Smooth muscle cell (in vitro differentiated cells): ENCODE measurements at regions not wholly inside any gene's neighbourhood (a gene's known extent, or its start where the extent isn't known, plus 50 kb on each side); places are given as distances from the start of the nearest gene placed in this dataset.

ENCODE experiments used
- DNase-seq: peaks from one replicate; lab custom pipeline; 2025; ENCODE audit not compliant: unreplicated experiment; lab: John Stamatoyannopoulos, UW
- H2AFZ ChIP-seq: fragments of 200-600 bp; sonication (generic); 2 replicates; pipeline ENCODE4 v1.6.0; 2016; ENCODE audit warnings: antibody characterized with exemption, low read depth, mild to moderate bottlenecking
- H3F3A ChIP-seq: fragments of 200-600 bp; sonication (generic); 2 replicates; pipeline ENCODE4 v1.6.0; 2017; ENCODE audit warnings: antibody characterized with exemption, low read depth
- H3K27ac ChIP-seq: fragments of 200-600 bp; sonication (generic); 2 replicates; pipeline ENCODE4 v1.5.1; 2016; ENCODE audit warnings: low read depth, mild to moderate bottlenecking
- H3K27me3 ChIP-seq: fragments of 200-600 bp; sonication (generic); 2 replicates; pipeline ENCODE4 v1.6.1; 2016; ENCODE audit warnings: low read depth, mild to moderate bottlenecking
- H3K36me3 ChIP-seq: fragments of 200-600 bp; sonication (generic); 2 replicates; pipeline ENCODE4 v1.5.1; 2016; ENCODE audit warnings: low read depth
- H3K4me1 ChIP-seq: fragments of 200-600 bp; sonication (generic); 2 replicates; pipeline ENCODE4 v1.5.1; 2016; ENCODE audit warnings: low read depth
- H3K4me2 ChIP-seq: fragments of 200-600 bp; sonication (generic); 2 replicates; pipeline ENCODE4 v1.6.0; 2016; ENCODE audit warnings: mild to moderate bottlenecking
- H3K4me3 ChIP-seq: fragments of 200-600 bp; sonication (generic); 2 replicates; pipeline ENCODE4 v1.5.1; 2016; ENCODE audit warnings: mild to moderate bottlenecking
- H3K79me2 ChIP-seq: fragments of 200-600 bp; sonication (generic); 2 replicates; pipeline ENCODE4 v1.6.0; 2016; ENCODE audit warnings: low read depth, mild to moderate bottlenecking
- H3K9ac ChIP-seq: fragments of 200-600 bp; sonication (generic); 2 replicates; pipeline ENCODE4 v1.6.0; 2016; ENCODE audit warnings: low read depth
- H3K9me3 ChIP-seq: fragments of 200-600 bp; sonication (generic); replicated peaks from 2 replicates; pipeline ENCODE4 v1.5.1; 2016; ENCODE audit warnings: low read depth
- H4K20me1 ChIP-seq: fragments of 200-600 bp; sonication (generic); 2 replicates; pipeline ENCODE4 v1.6.0; 2016; ENCODE audit warnings: low read depth
- WGBS: methylation state at CpG from one replicate; pipeline ENCODE4 v1.1.7; 2016; ENCODE audit warnings: low lambda C conversion rate; 5-methylcytosine and 5-hydroxymethylcytosine counted together
- TF ChIP-seq, protein P1 (sequence below): fragments of 200-600 bp; sonication (generic); IDR thresholded peaks from 2 replicates; pipeline ENCODE4 v1.5.1; 2017; ENCODE audit warnings: borderline replicate concordance, mild to moderate bottlenecking, antibody characterized with exemption; ENCODE audit not compliant: insufficient read depth, poor library complexity, severe bottlenecking

- no peaks in the 10 kb centered on the region for H4K20me1 ChIP-seq
- no peak overlapping the region for H3K27ac ChIP-seq
- no peak overlapping the region for H2AFZ ChIP-seq
- H3K9me3 ChIP-seq = no peaks in the 10 kb centered on the region
- DNase-seq = no peak
- H3K4me1 ChIP-seq = no peaks in the 10 kb centered on the region
- no peaks in the 10 kb centered on the region for H3K36me3 ChIP-seq
- TF ChIP-seq, protein P1, sequence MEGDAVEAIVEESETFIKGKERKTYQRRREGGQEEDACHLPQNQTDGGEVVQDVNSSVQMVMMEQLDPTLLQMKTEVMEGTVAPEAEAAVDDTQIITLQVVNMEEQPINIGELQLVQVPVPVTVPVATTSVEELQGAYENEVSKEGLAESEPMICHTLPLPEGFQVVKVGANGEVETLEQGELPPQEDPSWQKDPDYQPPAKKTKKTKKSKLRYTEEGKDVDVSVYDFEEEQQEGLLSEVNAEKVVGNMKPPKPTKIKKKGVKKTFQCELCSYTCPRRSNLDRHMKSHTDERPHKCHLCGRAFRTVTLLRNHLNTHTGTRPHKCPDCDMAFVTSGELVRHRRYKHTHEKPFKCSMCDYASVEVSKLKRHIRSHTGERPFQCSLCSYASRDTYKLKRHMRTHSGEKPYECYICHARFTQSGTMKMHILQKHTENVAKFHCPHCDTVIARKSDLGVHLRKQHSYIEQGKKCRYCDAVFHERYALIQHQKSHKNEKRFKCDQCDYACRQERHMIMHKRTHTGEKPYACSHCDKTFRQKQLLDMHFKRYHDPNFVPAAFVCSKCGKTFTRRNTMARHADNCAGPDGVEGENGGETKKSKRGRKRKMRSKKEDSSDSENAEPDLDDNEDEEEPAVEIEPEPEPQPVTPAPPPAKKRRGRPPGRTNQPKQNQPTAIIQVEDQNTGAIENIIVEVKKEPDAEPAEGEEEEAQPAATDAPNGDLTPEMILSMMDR = no peak
- 66% methylated on average over 2 of the region's 2 CpGs for WGBS
- H3K4me2 ChIP-seq = no peak overlapping the region
- H3F3A ChIP-seq = no peaks in the 10 kb centered on the region
- H3K27me3 ChIP-seq = no peaks in the 10 kb centered on the region
- no peak overlapping the region for H3K9ac ChIP-seq
- H3K79me2 ChIP-seq = no peaks in the 10 kb centered on the region
- no peak overlapping the region for H3K4me3 ChIP-seq
These were observed 465.4 kb upstream of the TNP1 start for GRCh38 chr2:217325251-217325650.

DNA sequence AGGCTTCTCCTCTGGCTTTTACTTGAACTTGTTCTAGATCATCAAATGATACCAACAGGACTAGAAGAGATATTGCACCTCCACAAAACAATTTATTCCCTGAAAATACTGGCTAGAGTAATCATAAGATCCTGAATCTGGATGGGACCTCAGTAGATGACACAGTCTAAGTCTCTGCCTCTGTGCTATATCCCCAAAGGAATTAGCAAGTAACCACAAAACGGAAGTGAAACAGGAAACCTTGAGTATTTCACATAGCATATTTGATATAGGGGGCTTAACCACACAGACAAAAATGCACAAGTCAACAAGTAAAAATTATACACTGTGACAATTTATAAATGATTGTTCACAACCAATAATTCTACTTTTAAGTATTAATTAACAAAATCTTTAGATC, 456.9 kb upstream of the TNP1 start:
- H3K9ac ChIP-seq = no peak overlapping the region
- peaks cover 7% of the 10 kb centered on the region for H3K4me1 ChIP-seq
- no peaks in the 10 kb centered on the region for H3K9me3 ChIP-seq
- H4K20me1 ChIP-seq = no peaks in the 10 kb centered on the region
- peak overlapping the region; percentile 11 for H3K27ac ChIP-seq
- 20% methylated on average over 1 of the region's 1 CpG for WGBS
- DNase-seq = no peak
- no peak overlapping the region for H3K4me3 ChIP-seq
- peaks cover 6% of the 10 kb centered on the region for H3F3A ChIP-seq
- no peaks in the 10 kb centered on the region for H3K27me3 ChIP-seq
- H3K4me2 ChIP-seq = peak overlapping the region; percentile 61
- no peak overlapping the region for H2AFZ ChIP-seq
- H3K36me3 ChIP-seq = no peaks in the 10 kb centered on the region
- H3K79me2 ChIP-seq = no peaks in the 10 kb centered on the region
- TF ChIP-seq, protein P1 = no peak

DNA sequence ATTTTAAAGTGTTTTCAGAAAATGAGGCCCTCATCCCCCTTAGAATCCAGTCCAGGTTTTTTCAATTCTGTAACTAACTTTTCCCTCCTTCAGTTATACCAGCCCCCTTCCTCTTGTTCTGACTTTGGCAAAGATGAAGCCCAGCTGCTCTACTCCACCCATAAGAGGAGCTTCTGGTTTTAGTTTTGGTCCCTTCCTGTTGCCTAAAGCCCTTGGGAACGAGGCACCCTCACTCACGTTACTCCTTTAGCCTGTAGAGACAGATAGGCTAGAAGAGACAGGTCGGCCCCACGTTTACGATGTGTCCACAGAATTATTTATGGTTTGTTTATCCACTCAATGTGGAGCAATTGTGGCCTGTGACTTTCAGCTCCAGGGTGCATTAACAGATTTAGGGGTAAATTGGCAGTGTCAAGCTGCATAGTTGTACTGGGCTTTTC, 454.2 kb upstream of the TNP1 start:
- WGBS = 33% methylated on average over 5 of the region's 5 CpGs

GRCh38 chr2:217313386-217313785, 453.5 kb upstream of the TNP1 start:
- no peak overlapping the region for H3K9ac ChIP-seq
- no peaks in the 10 kb centered on the region for H3K27me3 ChIP-seq
- H3K9me3 ChIP-seq = no peaks in the 10 kb centered on the region
- WGBS = 81% methylated on average over 4 of the region's 4 CpGs
- H4K20me1 ChIP-seq = no peaks in the 10 kb centered on the region
- H3K27ac ChIP-seq = no peak overlapping the region
- no peaks in the 10 kb centered on the region for H3K79me2 ChIP-seq
- TF ChIP-seq, protein P1 = no peak
- peaks cover 6% of the 10 kb centered on the region for H3F3A ChIP-seq
- H3K36me3 ChIP-seq = no peaks in the 10 kb centered on the region
- no peak for DNase-seq
- no peak overlapping the region for H2AFZ ChIP-seq
- no peak overlapping the region for H3K4me2 ChIP-seq
- peaks cover 7% of the 10 kb centered on the region for H3K4me1 ChIP-seq
- no peak overlapping the region for H3K4me3 ChIP-seq

More for the DNA sequence above, 454.2 kb upstream of the TNP1 start:
- Histone ChIP-seq H3K4me2 (no peak overlapping the region), H3K27me3 (no peaks in the 10 kb centered on the region), H4K20me1 (no peaks in the 10 kb centered on the region), H3K79me2 (no peaks in the 10 kb centered on the region), H3K4me1 (peaks cover 7% of the 10 kb centered on the region), H3K4me3 (no peak overlapping the region), H3K9me3 (no peaks in the 10 kb centered on the region), H2AFZ (no peak overlapping the region), H3K27ac (no peak overlapping the region), H3K36me3 (no peaks in the 10 kb centered on the region), H3F3A (peaks cover 6% of the 10 kb centered on the region), H3K9ac (no peak overlapping the region)
- TF ChIP-seq, protein P1 = no peak
- DNase-seq = no peak
